Tongue (tissue), 1 donor: ENCODE measurements at regions not wholly inside any gene's neighbourhood (a gene's known extent, or its start where the extent isn't known, plus 50 kb on each side); places are given as distances from the start of the nearest gene placed in this dataset.

Experiments used
- DNase-seq: peaks from one replicate; pipeline ENCODE4 v3.0.0-alpha.2; 2015

DNA sequence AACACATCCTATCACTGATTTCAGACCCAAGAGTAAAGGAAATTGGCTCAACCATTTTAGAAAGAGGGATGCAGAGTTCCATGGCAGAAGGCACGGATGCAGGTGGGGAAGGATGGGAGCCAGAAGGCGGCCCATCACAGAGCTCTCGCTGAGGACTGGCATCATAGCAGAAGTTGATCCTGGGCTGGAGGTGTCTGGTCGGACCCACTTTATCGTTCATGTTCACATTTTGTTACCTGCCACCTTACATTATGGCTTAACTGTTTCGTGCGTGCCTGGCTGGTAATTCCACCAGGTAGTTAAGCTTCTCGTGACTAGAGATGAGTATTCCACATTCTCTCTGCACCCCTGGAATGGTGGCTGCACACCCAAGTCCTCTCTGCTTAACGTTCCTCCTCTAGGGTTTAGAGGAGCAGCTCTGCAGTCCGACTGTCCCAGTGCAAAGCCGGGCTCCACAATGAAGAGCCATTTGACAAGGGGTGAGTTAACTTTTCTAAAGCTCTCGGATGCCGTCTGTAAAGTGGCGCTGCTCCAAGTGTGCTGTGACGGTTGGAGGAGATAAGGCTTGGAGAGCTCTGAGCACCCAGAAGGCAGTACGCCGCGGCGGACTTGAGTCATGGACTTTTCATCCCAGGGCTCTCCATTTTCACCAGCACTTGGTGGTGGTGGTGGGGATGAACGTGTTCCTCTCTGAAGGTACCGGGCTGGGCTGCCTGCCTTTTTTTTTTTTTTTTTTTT, 157.1 kb upstream of the SHH start:
- DNase-seq: no peak

GRCh38 chr7:155965010-155965409, 152.7 kb upstream of the SHH start:
- DNase-seq: no peak

DNA sequence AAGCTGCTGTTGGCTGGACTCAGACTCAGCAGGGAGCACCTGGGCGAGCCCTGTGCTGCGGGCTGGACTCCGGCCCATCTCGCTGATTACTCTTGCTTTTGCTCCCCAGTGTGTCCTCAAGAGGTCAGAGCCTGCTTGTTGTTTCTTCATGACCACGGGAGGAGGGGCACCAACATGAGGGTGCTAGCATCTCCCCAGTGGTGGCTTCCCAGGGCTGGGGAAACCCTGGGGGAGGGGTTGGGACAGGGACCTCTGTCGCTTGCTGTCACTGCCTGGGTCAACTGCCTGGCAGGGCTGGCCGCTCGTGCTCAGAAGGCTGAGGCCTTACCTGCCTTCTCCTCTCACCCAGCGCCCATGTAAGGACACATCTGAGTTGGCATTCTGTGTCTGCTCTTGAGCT, 152.3 kb upstream of the SHH start:
- no peak for DNase-seq

GRCh38 chr7:155963771-155964195, 151.5 kb upstream of the SHH start:
- DNase-seq: no peak

GRCh38 chr7:155963356-155963755, 151.1 kb upstream of the SHH start:
- DNase-seq: no peak

DNA sequence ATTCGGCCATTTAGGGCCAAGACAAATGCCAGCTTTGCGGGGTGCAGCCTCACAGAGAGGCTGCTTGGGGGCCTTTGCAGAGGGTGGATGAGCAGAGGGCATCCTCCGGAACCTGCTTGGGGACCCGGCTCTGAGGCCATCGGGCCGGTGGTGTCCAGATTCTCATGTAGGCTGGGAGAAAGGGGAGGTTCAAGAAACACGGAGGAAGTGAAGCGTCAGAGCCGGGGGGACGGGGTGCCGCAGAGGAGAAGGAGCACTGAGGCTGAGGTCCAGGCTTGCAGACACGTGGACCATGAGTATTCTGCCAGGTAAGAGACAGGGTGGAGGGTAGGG, 150.7 kb upstream of the SHH start:
- DNase-seq: no peak

DNA sequence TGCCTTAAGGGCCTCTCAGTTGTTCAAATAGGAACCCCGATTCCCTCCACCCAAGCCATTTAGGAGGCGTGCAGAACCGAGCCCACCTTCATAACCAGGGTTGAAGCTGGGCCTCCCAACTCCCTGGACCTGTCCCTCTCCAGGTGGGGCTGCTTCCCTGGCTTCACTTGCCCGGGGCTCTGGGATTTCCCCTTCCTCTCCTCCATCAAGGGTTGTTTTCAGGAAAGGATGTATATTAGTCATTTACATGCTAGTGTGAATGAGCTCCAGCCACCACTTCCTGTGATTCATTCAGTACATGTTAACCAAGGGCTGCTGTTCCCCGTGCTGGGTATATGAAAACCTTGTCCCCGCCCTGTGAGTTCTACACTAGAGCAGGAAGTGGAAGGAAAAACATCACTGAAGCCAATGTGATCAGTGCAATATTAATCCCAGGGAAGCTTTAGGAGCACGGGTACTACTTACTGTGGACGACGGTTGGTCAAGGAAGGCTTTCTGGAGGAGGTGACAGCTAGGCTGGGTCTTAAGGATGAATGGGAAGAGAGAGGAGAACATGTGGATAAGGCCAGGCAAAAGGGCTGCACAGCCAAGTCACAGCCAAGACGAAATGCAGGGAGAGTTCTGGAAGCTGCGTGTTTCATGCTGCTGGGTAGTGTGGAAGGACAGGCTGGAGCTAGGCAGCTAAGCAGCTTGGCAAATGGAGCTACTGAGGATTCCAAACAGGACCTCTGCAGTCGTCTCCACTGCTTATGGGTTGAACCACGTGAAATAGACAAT, 150.1 kb upstream of the SHH start:
- no peak for DNase-seq

- peak; percentile 18 for DNase-seq
Observed at GRCh38 chr7:155961241-155962190, 149.3 kb upstream of the SHH start.

DNA sequence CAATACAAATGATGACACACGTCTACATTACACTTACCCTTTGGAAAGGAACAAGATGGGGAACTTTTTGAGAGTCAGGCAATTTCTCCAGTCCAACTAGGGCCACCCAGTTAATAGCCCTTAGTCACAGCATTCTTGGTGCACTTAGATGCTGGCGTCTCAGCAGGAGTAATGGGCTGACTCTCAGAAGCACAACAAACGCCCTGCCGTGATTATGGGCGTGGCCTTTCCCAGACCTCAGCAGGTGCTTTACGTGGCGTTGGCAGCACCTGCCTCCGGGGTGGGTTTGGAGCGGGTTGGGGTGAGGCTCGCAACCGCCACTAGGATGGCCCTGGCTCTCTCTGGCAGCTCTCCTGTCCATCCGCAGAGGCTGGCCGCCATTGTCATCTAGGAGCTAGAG, 147.6 kb upstream of the SHH start:
- no peak for DNase-seq

GRCh38 chr7:155956977-155957376, 144.7 kb upstream of the SHH start:
- DNase-seq: no peak

- DNase-seq: no peak
Observed at GRCh38 chr7:155955367-155955635, 143.0 kb upstream of the SHH start.

DNA sequence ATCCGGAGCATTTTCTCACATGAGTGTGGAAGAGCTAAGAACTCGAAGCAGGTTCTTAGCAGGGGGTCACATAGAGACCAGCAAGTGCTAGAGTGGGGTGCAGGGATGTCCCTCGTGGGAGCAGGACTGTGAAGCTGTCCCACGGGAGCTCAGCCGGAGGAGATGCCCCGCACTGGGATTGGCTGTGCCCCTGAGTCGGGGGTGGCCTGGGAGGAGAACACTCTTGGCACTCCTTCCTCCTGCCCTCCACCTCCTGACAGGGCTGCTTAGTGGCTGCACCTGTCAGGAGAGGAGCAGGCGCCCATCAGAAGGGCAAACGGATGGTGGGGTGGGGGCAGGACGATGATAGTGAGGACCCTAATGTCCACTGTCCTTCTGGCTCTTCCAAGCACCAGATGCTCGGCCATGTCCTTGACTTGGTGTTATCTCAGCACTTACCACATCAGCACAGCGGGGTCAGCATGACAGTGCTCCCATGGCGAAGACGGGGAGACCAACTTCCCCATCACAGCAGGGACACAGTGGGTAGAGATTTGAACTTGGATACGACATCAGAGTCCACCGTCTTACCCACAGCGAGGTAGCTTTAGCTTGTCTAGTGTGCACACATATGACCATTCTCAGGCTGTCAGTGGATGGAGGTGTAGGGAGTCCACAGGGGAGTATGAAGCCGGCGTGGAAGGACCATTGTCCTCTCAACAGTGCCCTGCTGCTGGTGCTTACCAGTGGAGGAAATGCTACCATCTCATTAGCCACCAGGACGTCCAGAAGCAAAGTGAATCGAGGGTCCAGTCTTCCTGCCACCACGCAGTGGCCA, 142.5 kb upstream of the SHH start:
- no peak for DNase-seq

- no peak for DNase-seq
Observed at GRCh38 chr7:155953781-155954549, 141.7 kb upstream of the SHH start.

GRCh38 chr7:155953501-155953778, 141.2 kb upstream of the SHH start:
- DNase-seq: no peak

DNA sequence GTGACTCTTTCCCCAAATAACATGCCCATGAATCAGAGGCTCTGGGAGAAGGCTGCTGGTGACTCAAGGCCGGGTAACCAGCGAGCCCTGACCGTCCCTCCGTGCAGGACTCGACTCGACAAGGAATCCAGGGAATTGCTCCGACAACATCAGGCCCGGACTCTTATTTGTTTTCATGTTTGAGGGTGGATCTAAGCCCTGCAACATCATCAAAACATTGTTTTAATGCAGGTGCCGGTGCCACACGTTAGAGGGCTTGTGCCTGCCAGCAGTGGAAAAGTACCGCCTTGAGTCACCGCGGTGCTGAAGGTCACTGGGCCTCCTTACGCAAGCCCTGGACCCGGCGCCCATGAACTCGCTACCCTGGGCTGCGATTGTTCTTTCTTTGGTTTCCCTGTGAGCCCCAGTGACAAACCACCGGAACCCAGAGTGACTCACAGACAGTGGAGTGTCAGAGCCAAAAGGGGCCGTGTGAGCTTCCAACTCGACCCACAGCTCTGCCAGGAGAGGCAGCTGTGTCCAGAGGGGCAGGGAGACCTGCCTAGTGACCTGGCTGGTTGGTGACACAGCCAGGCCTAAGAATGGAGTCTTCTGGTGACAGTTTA, 139.4 kb upstream of the SHH start:
- DNase-seq: no peak

GRCh38 chr7:155950898-155951553, 138.8 kb upstream of the SHH start:
- DNase-seq: no peak

DNA sequence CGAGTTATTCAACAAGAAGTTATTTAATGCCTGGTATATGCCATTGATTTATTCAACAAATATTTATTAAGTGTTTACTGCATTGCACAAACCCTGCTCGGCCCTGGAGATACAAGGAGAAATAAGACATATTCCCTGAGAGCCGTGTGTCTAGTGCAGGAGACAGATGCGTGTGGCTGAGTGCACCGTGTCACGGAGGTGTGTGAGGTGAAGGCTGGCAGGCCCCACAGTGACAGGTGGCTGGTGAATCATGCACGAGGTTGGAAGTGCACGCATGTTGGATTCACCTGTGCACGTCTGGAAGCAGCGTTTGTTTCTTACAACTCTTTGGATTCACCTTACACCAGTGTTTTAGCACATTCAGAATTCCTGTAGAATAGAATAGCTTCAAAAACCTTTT, 136.6 kb upstream of the SHH start:
- no peak for DNase-seq

DNA sequence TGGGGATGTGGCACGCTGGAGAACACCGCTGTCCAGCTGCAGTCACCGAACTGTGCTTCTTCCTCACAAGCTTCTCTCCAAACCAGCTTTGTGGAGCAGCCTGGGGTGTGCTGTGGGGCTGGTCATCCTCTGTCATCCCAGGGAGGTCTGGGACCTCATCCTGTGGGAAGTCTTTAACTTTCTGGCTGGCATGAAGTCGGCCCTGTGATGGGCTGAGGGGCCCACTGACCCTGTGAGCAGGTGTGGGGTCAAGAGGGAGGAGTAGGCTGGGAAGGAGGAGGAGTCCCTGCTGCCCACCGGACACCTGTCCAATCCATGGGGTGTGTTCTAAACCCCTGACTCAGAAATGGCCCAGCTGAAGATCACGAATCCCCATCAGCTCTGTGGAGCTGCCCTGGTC, 136.2 kb upstream of the SHH start:
- DNase-seq: no peak

GRCh38 chr7:155947051-155947450, 134.8 kb upstream of the SHH start:
- peak; percentile 44 for DNase-seq

GRCh38 chr7:155945670-155946325, 133.5 kb upstream of the SHH start:
- DNase-seq: no peak
